MV-4-11 (cell line): ENCODE measurements at regions not wholly inside any gene's neighbourhood (a gene's known extent, or its start where the extent isn't known, plus 50 kb on each side); places are given as distances from the start of the nearest gene placed in this dataset.

ENCODE experiments used
- DNase-seq: peaks from one replicate; lab custom pipeline; 2025; lab: John Stamatoyannopoulos, UW

GRCh38 chr1:2887941-2888855, 86.7 kb upstream of the TTC34 start:
- no peak for DNase-seq

- DNase-seq = no peak
These were observed 88.8 kb upstream of the TTC34 start for GRCh38 chr1:2890221-2890850.

GRCh38 chr1:2891923-2892448, 90.5 kb upstream of the TTC34 start:
- DNase-seq = no peak

GRCh38 chr1:2893473-2894120, 92.1 kb upstream of the TTC34 start:
- no peak for DNase-seq

GRCh38 chr1:2894381-2895041, 93.0 kb upstream of the TTC34 start:
- DNase-seq = no peak

- DNase-seq = no peak
These were observed 95.3 kb upstream of the TTC34 start for GRCh38 chr1:2896824-2897223.

GRCh38 chr1:2903226-2903625, 101.7 kb upstream of the TTC34 start:
- no peak for DNase-seq

GRCh38 chr1:2904191-2904590, 102.7 kb upstream of the TTC34 start:
- DNase-seq = no peak

GRCh38 chr1:2905356-2905755, 103.9 kb upstream of the TTC34 start:
- no peak for DNase-seq

GRCh38 chr1:2906085-2906484, 104.6 kb upstream of the TTC34 start:
- no peak for DNase-seq

- DNase-seq = no peak
These were observed 105.1 kb upstream of the TTC34 start for GRCh38 chr1:2906620-2907019.

GRCh38 chr1:2907051-2907450, 105.6 kb upstream of the TTC34 start:
- no peak for DNase-seq

GRCh38 chr1:2908081-2908480, 106.6 kb upstream of the TTC34 start:
- DNase-seq = no peak

- no peak for DNase-seq
These were observed 107.1 kb upstream of the TTC34 start for GRCh38 chr1:2908561-2908960.

GRCh38 chr1:2909797-2910196, 108.3 kb upstream of the TTC34 start:
- DNase-seq = no peak

- DNase-seq = no peak
These were observed 108.7 kb upstream of the TTC34 start for GRCh38 chr1:2910211-2910610.

- DNase-seq = no peak
These were observed 109.7 kb upstream of the ACTRT2 start for GRCh38 chr1:2911421-2912178.

- peak; percentile 78 for DNase-seq
These were observed 108.7 kb upstream of the ACTRT2 start for GRCh38 chr1:2912424-2913061.

GRCh38 chr1:2913091-2913490, 108.2 kb upstream of the ACTRT2 start:
- no peak for DNase-seq

GRCh38 chr1:2914702-2915101, 106.6 kb upstream of the ACTRT2 start:
- DNase-seq = no peak

GRCh38 chr1:2916153-2916552, 105.1 kb upstream of the ACTRT2 start:
- DNase-seq = no peak
